ENCODE measurements at regions not wholly inside any gene's neighbourhood (a gene's known extent, or its start where the extent isn't known, plus 50 kb on each side); places are given as distances from the start of the nearest gene placed in this dataset.

- no peaks in the 10 kb centered on the region for H3K36me3 ChIP-seq (ENCODE audit: control insufficient read depth in 2 of 3, insufficient read depth in 3 of 3, low read length in 3 of 3)
- no peak for TF ChIP-seq CTCF (IDR thresholded peaks at IDR 0.05; ENCODE audit: borderline replicate concordance, extremely low read depth, insufficient read depth)
- no peaks in the 10 kb centered on the region for H3K9me3 ChIP-seq (ENCODE audit: control insufficient read depth in 2 of 3, insufficient read depth in 1 of 3, low read length in 3 of 3)
- H3K4me3 ChIP-seq (ENCODE audit: low read length in 3 of 3): no peak overlapping the region
- DNase-seq (no peak), FAIRE-seq (no peak)
- no peak overlapping the region for H3K9ac ChIP-seq (ENCODE audit: low read length in 3 of 3)
- no peaks in the 10 kb centered on the region for H3K4me1 ChIP-seq (ENCODE audit: control insufficient read depth in 2 of 3, insufficient read depth in 2 of 3, low read depth in 1 of 3, low read length in 3 of 3)
- no peak overlapping the region for H3K27ac ChIP-seq (ENCODE audit: low read depth in 2 of 2, low read length in 2 of 2)
- no peaks in the 10 kb centered on the region for H3K27me3 ChIP-seq (ENCODE audit: control insufficient read depth, insufficient read depth, low read length)
- intact Hi-C loops (cut with DNase I): no loop called here
Measured at GRCh38 chr5:105970919-105971318, 1699.8 kb downstream of the EFNA5 start.

- no peak overlapping the region for H3K27ac ChIP-seq (ENCODE audit: low read depth in 2 of 2, low read length in 2 of 2)
- no peaks in the 10 kb centered on the region for H3K9me3 ChIP-seq (ENCODE audit: control insufficient read depth in 2 of 3, insufficient read depth in 1 of 3, low read length in 3 of 3)
- H3K9ac ChIP-seq (ENCODE audit: low read length in 3 of 3): no peak overlapping the region
- no peaks in the 10 kb centered on the region for H3K4me1 ChIP-seq (ENCODE audit: control insufficient read depth in 2 of 3, insufficient read depth in 2 of 3, low read depth in 1 of 3, low read length in 3 of 3)
- intact Hi-C loops (cut with DNase I): no loop called here
- DNase-seq (no peak), FAIRE-seq (no peak)
- H3K36me3 ChIP-seq (ENCODE audit: control insufficient read depth in 2 of 3, insufficient read depth in 3 of 3, low read length in 3 of 3): no peaks in the 10 kb centered on the region
- no peak for TF ChIP-seq CTCF (IDR thresholded peaks at IDR 0.05; ENCODE audit: borderline replicate concordance, extremely low read depth, insufficient read depth)
- no peak overlapping the region for H3K4me3 ChIP-seq (ENCODE audit: low read length in 3 of 3)
- no peaks in the 10 kb centered on the region for H3K27me3 ChIP-seq (ENCODE audit: control insufficient read depth, insufficient read depth, low read length)
Measured at GRCh38 chr5:105968981-105969380, 1701.8 kb downstream of the EFNA5 start.

GRCh38 chr5:105963696-105964255, 1707.0 kb downstream of the EFNA5 start:
- DNase-seq (no peak), FAIRE-seq (no peak)
- H3K9me3 ChIP-seq (ENCODE audit: control insufficient read depth in 2 of 3, insufficient read depth in 1 of 3, low read length in 3 of 3): no peaks in the 10 kb centered on the region
- no peak for TF ChIP-seq CTCF (IDR thresholded peaks at IDR 0.05; ENCODE audit: borderline replicate concordance, extremely low read depth, insufficient read depth)
- H3K27me3 ChIP-seq (ENCODE audit: control insufficient read depth, insufficient read depth, low read length): no peaks in the 10 kb centered on the region
- H3K9ac ChIP-seq (ENCODE audit: low read length in 3 of 3): no peak overlapping the region
- H3K4me3 ChIP-seq (ENCODE audit: low read length in 3 of 3): no peak overlapping the region
- H3K36me3 ChIP-seq (ENCODE audit: control insufficient read depth in 2 of 3, insufficient read depth in 3 of 3, low read length in 3 of 3): no peaks in the 10 kb centered on the region
- H3K27ac ChIP-seq (ENCODE audit: low read depth in 2 of 2, low read length in 2 of 2): no peak overlapping the region
- intact Hi-C loops (cut with DNase I): no loop called here
- no peaks in the 10 kb centered on the region for H3K4me1 ChIP-seq (ENCODE audit: control insufficient read depth in 2 of 3, insufficient read depth in 2 of 3, low read depth in 1 of 3, low read length in 3 of 3)

GRCh38 chr5:105961572-105961971, 1709.2 kb downstream of the EFNA5 start:
- Histone ChIP-seq H3K36me3 (ENCODE audit: control insufficient read depth in 2 of 3, insufficient read depth in 3 of 3, low read length in 3 of 3) (no peaks in the 10 kb centered on the region), H3K9ac (ENCODE audit: low read length in 3 of 3) (no peak overlapping the region), H3K4me1 (ENCODE audit: control insufficient read depth in 2 of 3, insufficient read depth in 2 of 3, low read depth in 1 of 3, low read length in 3 of 3) (no peaks in the 10 kb centered on the region), H3K4me3 (ENCODE audit: low read length in 3 of 3) (no peak overlapping the region), H3K9me3 (ENCODE audit: control insufficient read depth in 2 of 3, insufficient read depth in 1 of 3, low read length in 3 of 3) (no peaks in the 10 kb centered on the region), H3K27me3 (ENCODE audit: control insufficient read depth, insufficient read depth, low read length) (no peaks in the 10 kb centered on the region), H3K27ac (ENCODE audit: low read depth in 2 of 2, low read length in 2 of 2) (no peak overlapping the region)
- intact Hi-C loops (cut with DNase I): no loop called here
- DNase-seq: no peak
- no peak for TF ChIP-seq CTCF (IDR thresholded peaks at IDR 0.05; ENCODE audit: borderline replicate concordance, extremely low read depth, insufficient read depth)
- FAIRE-seq: no peak
